GM12864 (cell line): ENCODE measurements at regions not wholly inside any gene's neighbourhood (a gene's known extent, or its start where the extent isn't known, plus 50 kb on each side); places are given as distances from the start of the nearest gene placed in this dataset.

ENCODE experiments used
- DNase-seq: peaks from one replicate; pipeline ENCODE4 v3.0.0-alpha.2; 2011; ENCODE audit warnings: low read depth
- H3K4me3 ChIP-seq: 2 replicates; pipeline ENCODE4 v1.5.1; 2011; ENCODE audit warnings: mild to moderate bottlenecking, low read depth, low read length, control low read depth
- CTCF ChIP-seq: IDR thresholded peaks from 2 replicates; pipeline ENCODE4 v1.5.1; 2011; ENCODE audit warnings: low read depth, mild to moderate bottlenecking, moderate library complexity, low read length, control low read depth, inconsistent platforms; ENCODE audit errors: missing control alignments

DNA sequence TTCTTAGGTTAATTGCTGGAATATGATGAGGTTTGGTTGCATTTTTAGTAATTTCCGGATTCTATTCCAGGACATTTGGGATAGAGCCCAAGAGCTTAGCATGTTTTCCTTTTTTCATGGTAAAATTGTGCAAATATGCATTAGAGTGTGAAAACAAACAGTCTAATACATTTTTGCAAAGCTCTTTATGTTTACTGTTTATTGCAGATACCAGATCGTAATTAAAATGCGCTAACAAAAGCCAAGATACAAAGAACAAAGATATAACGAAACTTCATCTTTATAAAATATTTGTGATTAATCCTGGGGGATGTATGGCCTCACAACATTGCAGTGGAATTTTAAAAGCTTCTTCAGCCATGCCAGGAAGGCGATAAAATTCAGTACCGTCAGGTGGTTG lies 94.5 kb upstream of the TBC1D5 start:
- no peak for TF ChIP-seq CTCF
- no peak for DNase-seq
- no peak overlapping the region for H3K4me3 ChIP-seq

DNA sequence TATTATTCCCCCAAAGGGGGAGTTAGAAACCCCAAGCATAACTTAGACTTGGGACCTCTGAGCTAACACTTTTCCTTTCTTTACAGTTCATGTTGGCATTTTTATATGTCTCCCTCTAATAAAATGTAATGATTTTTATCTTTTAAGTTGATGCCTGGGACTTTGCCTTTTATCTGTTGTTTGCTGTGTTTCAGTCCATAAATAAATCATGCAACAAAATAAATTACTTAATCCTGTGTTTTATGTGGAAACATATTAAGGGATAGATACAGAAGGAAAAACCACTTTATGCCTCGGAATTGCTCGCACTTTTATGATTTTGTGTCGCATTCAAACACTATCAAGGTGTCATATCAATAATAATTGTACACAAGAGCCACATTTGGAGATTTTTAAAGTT lies 93.7 kb upstream of the TBC1D5 start:
- H3K4me3 ChIP-seq: no peak overlapping the region
- DNase-seq: no peak
- TF ChIP-seq CTCF: no peak

GRCh38 chr3:17833786-17834559 lies 91.5 kb upstream of the TBC1D5 start:
- no peak for TF ChIP-seq CTCF
- no peak overlapping the region for H3K4me3 ChIP-seq
- no peak for DNase-seq

- H3K4me3 ChIP-seq: no peak overlapping the region
- no peak for DNase-seq
- TF ChIP-seq CTCF: no peak
Measured at GRCh38 chr3:17832016-17832415, 89.6 kb upstream of the TBC1D5 start.

GRCh38 chr3:17831366-17831765 lies 88.9 kb upstream of the TBC1D5 start:
- no peak for TF ChIP-seq CTCF
- no peak for DNase-seq
- H3K4me3 ChIP-seq: no peak overlapping the region

DNA sequence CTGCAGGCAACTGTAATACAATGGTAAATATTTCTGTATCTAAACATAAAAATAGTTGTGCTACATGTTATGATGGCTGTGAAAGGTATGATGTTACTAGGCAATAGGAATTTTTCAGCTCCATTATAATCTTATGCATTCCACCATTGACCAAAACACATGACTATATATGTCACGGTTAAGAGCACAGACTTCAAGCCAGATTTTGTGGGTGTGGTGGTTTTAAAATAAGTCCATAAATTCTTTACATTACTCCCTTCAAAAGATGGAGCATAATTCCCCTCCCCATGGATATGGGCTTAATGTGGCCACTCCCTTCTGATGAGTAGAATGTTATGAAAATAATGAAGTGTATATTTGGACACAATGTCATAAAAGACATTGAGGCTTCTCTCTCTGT lies 88.4 kb upstream of the TBC1D5 start:
- TF ChIP-seq CTCF: no peak
- H3K4me3 ChIP-seq: no peak overlapping the region
- DNase-seq: no peak

- H3K4me3 ChIP-seq: no peak overlapping the region
- no peak for TF ChIP-seq CTCF
- no peak for DNase-seq
Measured at GRCh38 chr3:17828388-17828787, 86.0 kb upstream of the TBC1D5 start.
